Right lobe of liver (tissue), 6 donors: ENCODE measurements at regions not wholly inside any gene's neighbourhood (a gene's known extent, or its start where the extent isn't known, plus 50 kb on each side); places are given as distances from the start of the nearest gene placed in this dataset.

Experiments used
- ATAC-seq, 4 donors: fragments of 200-7000 bp; cut with Tn5 transposase; one replicate each; pipeline ENCODE4 v1.9.1; 2020; ENCODE audit warnings: mild to moderate bottlenecking in 4 of 4, moderate library complexity in 4 of 4
- DNase-seq, 3 donors: peaks; one replicate each; pipeline ENCODE4 v3.0.0-alpha.2; 2020
- H3K27ac ChIP-seq, 3 donors: fragments of 200-600 bp; one replicate each; pipeline ENCODE4 v1.8.0; 2022
- H3K27me3 ChIP-seq, 2 donors: fragments of 200-600 bp; one replicate each; pipeline ENCODE4 v1.8.0; 2022
- H3K36me3 ChIP-seq, 4 donors: fragments of 200-600 bp; sonication (generic) in 1 of 4; one replicate each; pipeline versions ENCODE4 v1.5.1 to v1.8.0; 2017 to 2022; ENCODE audit warnings: control low read depth in 1 of 4
- H3K4me1 ChIP-seq, 4 donors: fragments of 200-600 bp; sonication (generic) in 1 of 4; one replicate each; pipeline versions ENCODE4 v1.5.1 to v1.8.0; 2017 to 2022; ENCODE audit warnings: control low read depth in 1 of 4
- H3K4me3 ChIP-seq, 3 donors: fragments of 200-600 bp; one replicate each; pipeline ENCODE4 v1.8.0; 2022
- H3K9me3 ChIP-seq, 4 donors: fragments of 200-600 bp; sonication (generic) in 1 of 4; one replicate each; pipeline versions ENCODE4 v1.5.1 to v1.8.0; 2017 to 2022; ENCODE audit warnings: control low read depth in 1 of 4
- POLR2A ChIP-seq: fragments of 450-650 bp; IDR thresholded peaks from one replicate; pipeline ENCODE4 v1.6.1; 2017; ENCODE audit warnings: antibody characterized with exemption, mild to moderate bottlenecking
- WGBS: methylation state at CpG from one replicate; pipeline ENCODE4 v1.1.6; 2018; ENCODE audit warnings: low coverage, low lambda C conversion rate; ENCODE audit not compliant: insufficient coverage; ENCODE audit errors: missing lambda C conversion rate; 5-methylcytosine and 5-hydroxymethylcytosine counted together
- intact Hi-C, 2 donors: fragments of 100-400 bp; cut with DNase I; formaldehyde crosslinking; loops; one replicate each; pipeline versions ENCODE4 v1.11.2 to v1.14.1; 2022
- TF ChIP-seq, protein P1 (sequence below), 4 donors: fragments of 200-600 bp in 3 of 4; fragments of 450-650 bp in 1 of 4; IDR thresholded peaks; one replicate each; pipeline versions ENCODE4 v1.5.1 to v1.8.0; 2016 to 2022; ENCODE audit warnings: antibody characterized with exemption in 4 of 4, mild to moderate bottlenecking in 2 of 4
- donor health status: DM: no; HTN: yes; CAD: no.
- donor health status: DM: no; HTN: no; CAD: no.
- donor health status: DM: no; HTN: no; CAD: no.
- donor health status: DM: no; HTN: yes; CAD: no.
- donor health status: DM: no; HTN: yes; CAD: no.

DNA sequence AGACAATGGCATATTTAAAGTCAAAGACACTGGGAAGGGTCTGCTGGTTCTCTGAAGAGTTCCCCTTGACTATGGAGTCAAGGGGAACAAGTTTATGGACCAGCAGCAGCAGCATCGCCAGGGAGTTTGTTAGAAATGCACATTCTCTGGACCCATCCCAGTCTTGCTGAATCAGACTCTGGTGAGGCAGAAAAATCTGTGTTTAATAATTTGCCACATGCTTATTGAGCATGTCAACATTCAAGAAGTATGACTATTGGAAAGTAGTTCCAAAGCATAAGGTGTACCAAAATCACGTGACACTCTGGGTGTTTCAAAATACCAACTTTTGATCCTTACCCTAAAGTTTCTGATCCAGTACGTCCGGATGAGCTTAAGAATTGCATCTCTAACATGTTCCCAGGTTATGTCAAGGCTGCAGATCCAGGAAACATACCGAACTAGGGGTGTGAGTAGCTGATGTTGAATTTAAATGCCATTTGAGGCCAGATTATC, 853.8 kb downstream of the TMEM182 start:
- ATAC-seq (no peak), DNase-seq (no peak)
- Histone ChIP-seq H3K36me3 (no peaks in the 10 kb centered on the region), H3K4me3 (no peak overlapping the region), H3K9me3 (no peaks in the 10 kb centered on the region), H3K27ac (no peak overlapping the region), H3K4me1 (no peaks in the 10 kb centered on the region), H3K27me3 (no peaks in the 10 kb centered on the region)
- intact Hi-C loops, result no loop called here
- TF ChIP-seq POLR2A, result no peak
- TF ChIP-seq, protein P1, sequence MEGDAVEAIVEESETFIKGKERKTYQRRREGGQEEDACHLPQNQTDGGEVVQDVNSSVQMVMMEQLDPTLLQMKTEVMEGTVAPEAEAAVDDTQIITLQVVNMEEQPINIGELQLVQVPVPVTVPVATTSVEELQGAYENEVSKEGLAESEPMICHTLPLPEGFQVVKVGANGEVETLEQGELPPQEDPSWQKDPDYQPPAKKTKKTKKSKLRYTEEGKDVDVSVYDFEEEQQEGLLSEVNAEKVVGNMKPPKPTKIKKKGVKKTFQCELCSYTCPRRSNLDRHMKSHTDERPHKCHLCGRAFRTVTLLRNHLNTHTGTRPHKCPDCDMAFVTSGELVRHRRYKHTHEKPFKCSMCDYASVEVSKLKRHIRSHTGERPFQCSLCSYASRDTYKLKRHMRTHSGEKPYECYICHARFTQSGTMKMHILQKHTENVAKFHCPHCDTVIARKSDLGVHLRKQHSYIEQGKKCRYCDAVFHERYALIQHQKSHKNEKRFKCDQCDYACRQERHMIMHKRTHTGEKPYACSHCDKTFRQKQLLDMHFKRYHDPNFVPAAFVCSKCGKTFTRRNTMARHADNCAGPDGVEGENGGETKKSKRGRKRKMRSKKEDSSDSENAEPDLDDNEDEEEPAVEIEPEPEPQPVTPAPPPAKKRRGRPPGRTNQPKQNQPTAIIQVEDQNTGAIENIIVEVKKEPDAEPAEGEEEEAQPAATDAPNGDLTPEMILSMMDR (IDR thresholded peaks at IDR 0.05), result no peak
- 59% methylated on average over 5 of the region's 5 CpGs for WGBS

GRCh38 chr2:103616891-103617290, 855.1 kb downstream of the TMEM182 start:
- H3K27ac ChIP-seq, result no peak overlapping the region
- H3K9me3 ChIP-seq, result peaks cover 0 to 5% (median 0%) of the 10 kb centered on the region in 4 donors
- no peak for ATAC-seq
- no peaks in the 10 kb centered on the region for H3K4me1 ChIP-seq
- H3K4me3 ChIP-seq, result no peak overlapping the region
- no peaks in the 10 kb centered on the region for H3K27me3 ChIP-seq
- TF ChIP-seq, protein P1 (IDR thresholded peaks at IDR 0.05), result no peak
- no peak for TF ChIP-seq POLR2A
- no peak for DNase-seq
- WGBS, result 66% methylated on average over 4 of the region's 4 CpGs
- H3K36me3 ChIP-seq, result no peaks in the 10 kb centered on the region
- intact Hi-C loops, result no loop called here

- H3K4me1 ChIP-seq, result no peaks in the 10 kb centered on the region
- H3K36me3 ChIP-seq, result no peaks in the 10 kb centered on the region
- intact Hi-C loops, result no loop called here
- no peak overlapping the region for H3K27ac ChIP-seq
- peaks cover 0 to 7% (median 0%) of the 10 kb centered on the region in 4 donors for H3K9me3 ChIP-seq
- no peak for ATAC-seq
- no peak overlapping the region for H3K4me3 ChIP-seq
- TF ChIP-seq POLR2A, result no peak
- TF ChIP-seq, protein P1 (IDR thresholded peaks at IDR 0.05), result no peak
- no peak for DNase-seq
- no peaks in the 10 kb centered on the region for H3K27me3 ChIP-seq
- 56% methylated on average over 2 of the region's 2 CpGs for WGBS
Measured at GRCh38 chr2:103618112-103618511, 856.3 kb downstream of the TMEM182 start.

GRCh38 chr2:103627301-103627700, 865.5 kb downstream of the TMEM182 start:
- Histone ChIP-seq H3K27me3 (no peaks in the 10 kb centered on the region), H3K9me3 (no peaks in the 10 kb centered on the region), H3K27ac (no peak overlapping the region), H3K4me3 (no peak overlapping the region), H3K36me3 (no peaks in the 10 kb centered on the region), H3K4me1 (no peaks in the 10 kb centered on the region)
- 10% methylated on average over 1 of the region's 1 CpG for WGBS
- DNase-seq, result no peak
- intact Hi-C loops, result no loop called here
- no peak for ATAC-seq
- TF ChIP-seq POLR2A, result no peak
- TF ChIP-seq, protein P1 (IDR thresholded peaks at IDR 0.05), result no peak

DNA sequence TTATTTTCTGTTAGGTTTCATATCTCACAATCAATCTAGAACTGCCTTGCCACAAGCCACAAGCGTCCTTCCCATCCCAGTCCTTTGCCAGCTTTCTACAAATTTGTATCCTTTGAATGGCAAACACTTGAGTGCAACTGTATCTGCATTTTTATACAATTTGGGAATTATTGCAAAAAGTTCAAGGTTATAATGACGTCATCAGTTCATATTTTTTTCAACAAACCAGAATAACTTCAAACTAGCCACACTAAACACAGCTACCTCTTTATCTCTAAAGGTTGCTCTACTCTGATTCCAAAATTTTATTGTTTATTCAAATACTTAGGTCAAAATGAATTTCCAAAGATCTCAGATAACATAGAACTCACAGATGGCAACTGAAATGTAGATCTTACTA, 877.1 kb downstream of the TMEM182 start:
- Histone ChIP-seq H3K27ac (no peak overlapping the region), H3K4me1 (no peaks in the 10 kb centered on the region), H3K4me3 (no peak overlapping the region), H3K9me3 (no peaks in the 10 kb centered on the region), H3K36me3 (no peaks in the 10 kb centered on the region), H3K27me3 (no peaks in the 10 kb centered on the region)
- ATAC-seq (no peak), DNase-seq (no peak)
- WGBS, result 8% methylated on average over 2 of the region's 2 CpGs
- intact Hi-C loops, result no loop called here
- TF ChIP-seq, protein P1 (IDR thresholded peaks at IDR 0.05), result no peak
- no peak for TF ChIP-seq POLR2A
